ENCODE measurements at regions not wholly inside any gene's neighbourhood (a gene's known extent, or its start where the extent isn't known, plus 50 kb on each side); places are given as distances from the start of the nearest gene placed in this dataset.
A peak's percentile ranks its signal among the peaks of the same experiment; 100 is the strongest.
"Not testable (repeated sequence)": the region's sequence is repeated elsewhere in the genome, so short reads cannot be mapped to it uniquely, and the experiment has no call there.

DNA sequence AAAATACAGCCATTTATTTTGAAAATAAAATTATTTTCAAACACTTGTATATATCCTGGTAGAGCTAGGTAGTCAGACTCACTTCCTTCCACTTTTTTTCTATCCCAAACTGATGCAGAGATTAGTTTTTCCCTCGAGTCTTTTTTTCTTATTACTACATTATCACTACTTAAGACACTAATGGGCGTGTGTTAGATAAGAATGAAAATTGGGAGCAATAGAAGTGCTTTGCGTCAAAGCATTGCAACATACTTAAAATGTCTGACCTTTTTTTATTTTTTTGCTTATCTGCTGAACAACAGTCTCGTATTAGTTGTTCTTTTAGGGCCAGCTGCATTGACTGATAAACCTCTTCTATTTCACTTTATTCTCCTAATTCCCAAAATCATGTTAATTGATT, 1278.7 kb downstream of the CDH12 start:
- no peak overlapping the region for H3K4ac ChIP-seq (ENCODE audit: low read depth, low read length)
- H3K56ac ChIP-seq (ENCODE audit: low read length) = no peak overlapping the region
- H3K18ac ChIP-seq (ENCODE audit: low read length) = no peak overlapping the region
- no peak overlapping the region for H3K4me3 ChIP-seq (ENCODE audit: low read length)
- no peak overlapping the region for H2AK5ac ChIP-seq (ENCODE audit: low read length)
- no peaks in the 10 kb centered on the region for H3K36me3 ChIP-seq (ENCODE audit: control insufficient read depth, insufficient read depth, low read length)
- no peak for DNase-seq
- no peaks in the 10 kb centered on the region for H3K79me2 ChIP-seq (ENCODE audit: control insufficient read depth, insufficient read depth, low read length)
- H3K9ac ChIP-seq (ENCODE audit: low read length) = no peak overlapping the region
- no peaks in the 10 kb centered on the region for H3K79me1 ChIP-seq (ENCODE audit: low read length)
- H4K8ac ChIP-seq (ENCODE audit: low read depth, low read length) = no peak overlapping the region
- H2BK120ac ChIP-seq (ENCODE audit: low read depth, low read length) = no peak overlapping the region
- no peak overlapping the region for H3K23ac ChIP-seq (ENCODE audit: low read length)
- WGBS (ENCODE audit: extremely low coverage, insufficient coverage, low lambda C conversion rate) = no CpG with 5 or more reads among the region's 4 CpGs
- no peak overlapping the region for H3K27ac ChIP-seq (ENCODE audit: low read depth, low read length)
- H4K5ac ChIP-seq (ENCODE audit: low read length) = no peak overlapping the region
- no peaks in the 10 kb centered on the region for H3K4me1 ChIP-seq (ENCODE audit: control insufficient read depth, low read depth, low read length)
- no peak overlapping the region for H3K4me2 ChIP-seq (ENCODE audit: low read length)
- no peaks in the 10 kb centered on the region for H3K27me3 ChIP-seq (ENCODE audit: insufficient read depth, low read length, poor library complexity)
- no peak overlapping the region for H2BK5ac ChIP-seq (ENCODE audit: low read length)
- no peak overlapping the region for H2BK15ac ChIP-seq (replicated peaks; ENCODE audit: low read depth)

DNA sequence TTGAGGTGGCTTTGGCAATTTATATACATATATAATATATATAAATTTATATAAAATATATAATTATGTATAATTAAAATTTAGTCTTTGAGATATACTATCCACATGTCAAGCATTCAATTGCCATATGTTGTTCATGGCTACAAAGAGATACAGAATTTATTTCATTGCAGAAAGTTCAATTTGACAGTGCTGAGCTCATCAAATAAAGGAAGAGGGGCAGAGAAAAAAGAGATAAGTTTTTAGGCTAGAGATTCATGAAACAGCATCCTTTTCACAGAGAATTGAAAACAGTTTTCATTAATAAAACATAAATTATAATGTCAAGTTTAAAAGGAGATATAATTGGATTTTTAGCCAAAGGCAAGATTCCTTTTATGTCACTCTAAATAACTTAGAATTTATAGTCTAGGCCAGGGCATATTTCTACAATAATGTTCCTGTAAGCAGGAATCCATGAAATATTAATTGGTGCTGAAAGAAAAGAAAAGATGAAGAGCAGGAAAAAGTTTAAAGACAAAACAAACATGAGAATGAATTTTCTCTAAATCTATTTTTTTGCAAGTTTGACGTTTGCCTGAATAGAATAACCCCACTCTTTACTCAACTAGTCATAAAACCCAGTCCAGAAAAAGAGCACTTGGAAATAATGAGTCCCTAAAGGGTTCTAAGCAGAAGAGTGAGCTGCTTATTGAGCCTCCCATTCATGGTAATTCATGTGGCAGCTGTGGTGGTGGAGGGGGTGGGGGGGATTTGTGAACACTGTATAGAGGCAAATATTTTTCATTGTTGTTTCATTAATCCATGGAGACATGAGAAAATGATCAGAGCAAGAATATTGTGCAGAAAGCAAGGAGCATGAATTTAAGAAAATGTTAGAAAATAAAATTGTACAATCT, 1279.5 kb downstream of the CDH12 start:
- H4K5ac ChIP-seq (ENCODE audit: low read length) = no peak overlapping the region
- H2BK120ac ChIP-seq (ENCODE audit: low read depth, low read length) = no peak overlapping the region
- H2AK5ac ChIP-seq (ENCODE audit: low read length) = no peak overlapping the region
- H3K79me1 ChIP-seq (ENCODE audit: low read length) = no peaks in the 10 kb centered on the region
- no peak overlapping the region for H4K8ac ChIP-seq (ENCODE audit: low read depth, low read length)
- H3K4me2 ChIP-seq (ENCODE audit: low read length) = no peak overlapping the region
- H3K79me2 ChIP-seq (ENCODE audit: control insufficient read depth, insufficient read depth, low read length) = no peaks in the 10 kb centered on the region
- H3K9ac ChIP-seq (ENCODE audit: low read length) = no peak overlapping the region
- H3K4me1 ChIP-seq (ENCODE audit: control insufficient read depth, low read depth, low read length) = no peaks in the 10 kb centered on the region
- no peak overlapping the region for H3K4me3 ChIP-seq (ENCODE audit: low read length)
- no peak overlapping the region for H2BK15ac ChIP-seq (replicated peaks; ENCODE audit: low read depth)
- no peaks in the 10 kb centered on the region for H3K27me3 ChIP-seq (ENCODE audit: insufficient read depth, low read length, poor library complexity)
- H3K23ac ChIP-seq (ENCODE audit: low read length) = no peak overlapping the region
- no CpG with 5 or more reads among the region's 1 CpG for WGBS (ENCODE audit: extremely low coverage, insufficient coverage, low lambda C conversion rate)
- no peak overlapping the region for H3K18ac ChIP-seq (ENCODE audit: low read length)
- no peak overlapping the region for H2BK5ac ChIP-seq (ENCODE audit: low read length)
- H3K4ac ChIP-seq (ENCODE audit: low read depth, low read length) = no peak overlapping the region
- H3K36me3 ChIP-seq (ENCODE audit: control insufficient read depth, insufficient read depth, low read length) = no peaks in the 10 kb centered on the region
- DNase-seq = no peak
- H3K56ac ChIP-seq (ENCODE audit: low read length) = no peak overlapping the region
- no peak overlapping the region for H3K27ac ChIP-seq (ENCODE audit: low read depth, low read length)

DNA sequence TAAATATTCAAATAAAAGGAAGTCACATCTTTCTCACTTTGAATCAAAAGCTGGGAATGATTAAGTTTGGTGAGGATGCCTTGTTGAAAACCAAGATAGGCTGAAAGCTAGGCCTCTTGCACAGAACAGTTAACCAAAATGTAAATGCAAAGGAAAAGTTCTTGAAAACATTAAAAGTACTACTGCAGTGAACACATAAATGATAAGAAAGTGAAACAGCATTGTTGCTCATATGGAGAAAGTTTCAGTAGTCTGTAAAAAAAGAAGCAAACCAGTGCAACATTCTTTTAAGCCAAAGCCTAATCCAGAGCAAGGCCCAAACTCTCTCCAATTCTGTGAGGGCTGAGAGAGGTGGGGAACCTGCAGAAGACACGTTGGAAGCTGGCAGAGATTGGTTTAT, 1281.9 kb downstream of the CDH12 start:
- not testable (repeated sequence) for H3K4ac ChIP-seq (ENCODE audit: low read depth, low read length); H3K9ac ChIP-seq (ENCODE audit: low read length); H2BK120ac ChIP-seq (ENCODE audit: low read depth, low read length); H3K79me2 ChIP-seq (ENCODE audit: control insufficient read depth, insufficient read depth, low read length); H3K4me1 ChIP-seq (ENCODE audit: control insufficient read depth, low read depth, low read length); H3K4me3 ChIP-seq (ENCODE audit: low read length); H3K18ac ChIP-seq (ENCODE audit: low read length); DNase-seq; H3K79me1 ChIP-seq (ENCODE audit: low read length); H3K56ac ChIP-seq (ENCODE audit: low read length); H3K27me3 ChIP-seq (ENCODE audit: insufficient read depth, low read length, poor library complexity); H4K5ac ChIP-seq (ENCODE audit: low read length); H3K4me2 ChIP-seq (ENCODE audit: low read length); H4K8ac ChIP-seq (ENCODE audit: low read depth, low read length); H2AK5ac ChIP-seq (ENCODE audit: low read length); H3K36me3 ChIP-seq (ENCODE audit: control insufficient read depth, insufficient read depth, low read length); H2BK5ac ChIP-seq (ENCODE audit: low read length); H3K27ac ChIP-seq (ENCODE audit: low read depth, low read length); H3K23ac ChIP-seq (ENCODE audit: low read length); H2BK15ac ChIP-seq (replicated peaks; ENCODE audit: low read depth)
- no CpG with 5 or more reads among the region's 1 CpG for WGBS (ENCODE audit: extremely low coverage, insufficient coverage, low lambda C conversion rate)

- not testable (repeated sequence) for H3K9ac ChIP-seq (ENCODE audit: low read length); H3K23ac ChIP-seq (ENCODE audit: low read length); H2BK120ac ChIP-seq (ENCODE audit: low read depth, low read length); H3K18ac ChIP-seq (ENCODE audit: low read length); H3K4ac ChIP-seq (ENCODE audit: low read depth, low read length); H4K5ac ChIP-seq (ENCODE audit: low read length); H3K79me2 ChIP-seq (ENCODE audit: control insufficient read depth, insufficient read depth, low read length); H2BK15ac ChIP-seq (replicated peaks; ENCODE audit: low read depth); H3K56ac ChIP-seq (ENCODE audit: low read length); H3K4me1 ChIP-seq (ENCODE audit: control insufficient read depth, low read depth, low read length); H3K27ac ChIP-seq (ENCODE audit: low read depth, low read length); H3K36me3 ChIP-seq (ENCODE audit: control insufficient read depth, insufficient read depth, low read length); H3K4me2 ChIP-seq (ENCODE audit: low read length); H4K8ac ChIP-seq (ENCODE audit: low read depth, low read length); H3K79me1 ChIP-seq (ENCODE audit: low read length); H3K27me3 ChIP-seq (ENCODE audit: insufficient read depth, low read length, poor library complexity); H3K4me3 ChIP-seq (ENCODE audit: low read length); H2AK5ac ChIP-seq (ENCODE audit: low read length); H2BK5ac ChIP-seq (ENCODE audit: low read length)
- no CpG with 5 or more reads among the region's 2 CpGs for WGBS (ENCODE audit: extremely low coverage, insufficient coverage, low lambda C conversion rate)
- DNase-seq = peak; percentile 10
Observed at GRCh38 chr5:21559109-21559508, 1294.0 kb downstream of the CDH12 start.

GRCh38 chr5:21552263-21552662, 1300.9 kb downstream of the CDH12 start:
- not testable (repeated sequence) for H3K79me1 ChIP-seq (ENCODE audit: low read length); H3K27me3 ChIP-seq (ENCODE audit: insufficient read depth, low read length, poor library complexity); H2BK5ac ChIP-seq (ENCODE audit: low read length); H3K4me1 ChIP-seq (ENCODE audit: control insufficient read depth, low read depth, low read length); H3K36me3 ChIP-seq (ENCODE audit: control insufficient read depth, insufficient read depth, low read length); H3K79me2 ChIP-seq (ENCODE audit: control insufficient read depth, insufficient read depth, low read length); H3K18ac ChIP-seq (ENCODE audit: low read length); DNase-seq; H4K8ac ChIP-seq (ENCODE audit: low read depth, low read length); H2BK15ac ChIP-seq (replicated peaks; ENCODE audit: low read depth); H2AK5ac ChIP-seq (ENCODE audit: low read length); H3K23ac ChIP-seq (ENCODE audit: low read length); H3K27ac ChIP-seq (ENCODE audit: low read depth, low read length); H3K9ac ChIP-seq (ENCODE audit: low read length); H3K4me2 ChIP-seq (ENCODE audit: low read length); H4K5ac ChIP-seq (ENCODE audit: low read length); H3K4ac ChIP-seq (ENCODE audit: low read depth, low read length); H3K4me3 ChIP-seq (ENCODE audit: low read length); H3K56ac ChIP-seq (ENCODE audit: low read length); H2BK120ac ChIP-seq (ENCODE audit: low read depth, low read length)
- no CpG with 5 or more reads among the region's 3 CpGs for WGBS (ENCODE audit: extremely low coverage, insufficient coverage, low lambda C conversion rate)

DNA sequence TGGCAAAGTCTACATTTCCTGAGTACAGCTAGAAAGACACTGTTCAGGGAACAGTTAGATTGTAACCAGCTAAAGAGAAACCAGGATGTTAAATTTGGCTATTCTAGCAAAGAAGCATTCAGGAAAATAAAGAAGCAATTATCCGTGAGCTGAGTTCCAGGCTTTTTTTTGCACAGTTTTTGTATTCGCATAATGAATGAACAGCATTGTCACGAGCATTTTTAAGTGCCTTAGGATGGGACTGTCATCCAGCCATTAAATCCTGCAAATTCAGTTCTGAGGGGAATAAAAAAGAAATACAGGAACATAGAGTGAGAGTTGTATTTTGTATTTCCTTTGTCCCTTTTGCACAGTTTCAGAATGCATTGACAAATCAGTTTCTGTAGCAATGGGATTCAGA, 1302.2 kb downstream of the CDH12 start:
- H3K36me3 ChIP-seq (ENCODE audit: control insufficient read depth, insufficient read depth, low read length); DNase-seq; H3K27ac ChIP-seq (ENCODE audit: low read depth, low read length); H3K18ac ChIP-seq (ENCODE audit: low read length); H4K5ac ChIP-seq (ENCODE audit: low read length); H3K4ac ChIP-seq (ENCODE audit: low read depth, low read length); H3K4me1 ChIP-seq (ENCODE audit: control insufficient read depth, low read depth, low read length); H2BK15ac ChIP-seq (replicated peaks; ENCODE audit: low read depth); H3K27me3 ChIP-seq (ENCODE audit: insufficient read depth, low read length, poor library complexity); H3K56ac ChIP-seq (ENCODE audit: low read length); H3K9ac ChIP-seq (ENCODE audit: low read length); H2BK5ac ChIP-seq (ENCODE audit: low read length); H3K4me3 ChIP-seq (ENCODE audit: low read length); H2AK5ac ChIP-seq (ENCODE audit: low read length); H3K79me2 ChIP-seq (ENCODE audit: control insufficient read depth, insufficient read depth, low read length); H2BK120ac ChIP-seq (ENCODE audit: low read depth, low read length); H3K79me1 ChIP-seq (ENCODE audit: low read length); H3K4me2 ChIP-seq (ENCODE audit: low read length); H3K23ac ChIP-seq (ENCODE audit: low read length); H4K8ac ChIP-seq (ENCODE audit: low read depth, low read length): not testable (repeated sequence)
- WGBS (ENCODE audit: extremely low coverage, insufficient coverage, low lambda C conversion rate) = no CpG with 5 or more reads among the region's 3 CpGs

All from mesendoderm (in vitro differentiated cells).